NCI-H1694 (cell line): ENCODE measurements at regions not wholly inside any gene's neighbourhood (a gene's known extent, or its start where the extent isn't known, plus 50 kb on each side); places are given as distances from the start of the nearest gene placed in this dataset.
"Not testable (repeated sequence)": the region's sequence is repeated elsewhere in the genome, so short reads cannot be mapped to it uniquely, and the experiment has no call there.

Source experiments
- DNase-seq: peaks from one replicate; lab custom pipeline; 2025; lab: John Stamatoyannopoulos, UW

DNA sequence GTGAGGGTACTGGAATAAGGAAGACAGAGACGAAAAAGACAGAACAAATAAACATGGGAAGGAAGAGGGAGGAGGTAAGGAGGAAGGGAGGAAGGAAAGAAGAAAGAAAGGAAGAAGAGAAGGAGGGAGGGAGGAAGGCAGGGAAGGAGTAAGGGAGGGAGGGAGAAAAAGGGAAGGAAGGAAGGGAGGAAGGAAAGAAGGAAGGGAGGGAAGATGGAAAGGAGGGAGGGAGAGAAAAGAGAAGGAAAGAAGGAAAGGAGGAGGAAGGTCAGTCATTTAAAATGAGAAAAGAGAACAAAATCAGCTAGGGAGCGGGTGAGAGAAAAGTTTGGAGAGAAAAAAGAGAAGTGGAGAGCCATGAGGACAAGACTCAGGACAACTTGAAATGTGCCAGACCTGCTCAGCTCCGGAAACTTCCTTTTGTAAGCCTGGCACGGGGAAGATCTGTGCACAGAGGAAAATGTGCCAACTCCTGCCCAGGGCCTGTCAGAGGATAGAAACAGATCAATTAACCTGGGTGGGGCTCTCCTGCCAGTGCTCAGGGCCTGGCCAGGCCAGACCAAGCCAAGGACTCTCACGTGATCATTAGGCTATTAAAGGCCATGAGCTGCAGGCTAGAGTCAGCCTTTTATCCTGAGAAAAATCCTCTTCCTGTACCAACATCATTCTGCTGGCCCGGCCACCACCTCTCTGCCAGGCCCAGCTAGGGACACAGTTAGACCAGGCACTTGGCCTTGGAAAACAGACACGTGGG, 50.1 kb upstream of the BCL6 start:
- DNase-seq: no peak

- DNase-seq: no peak
Observed at GRCh38 chr3:187798126-187798525, 52.9 kb upstream of the BCL6 start.

- no peak for DNase-seq
Observed at GRCh38 chr3:187798531-187799530, 53.6 kb upstream of the BCL6 start.

GRCh38 chr3:187799942-187800641, 54.8 kb upstream of the BCL6 start:
- DNase-seq: no peak

- DNase-seq: no peak
Observed at GRCh38 chr3:187801152-187801551, 55.9 kb upstream of the BCL6 start.

- DNase-seq: no peak
Observed at GRCh38 chr3:187802203-187802927, 57.1 kb upstream of the BCL6 start.

DNA sequence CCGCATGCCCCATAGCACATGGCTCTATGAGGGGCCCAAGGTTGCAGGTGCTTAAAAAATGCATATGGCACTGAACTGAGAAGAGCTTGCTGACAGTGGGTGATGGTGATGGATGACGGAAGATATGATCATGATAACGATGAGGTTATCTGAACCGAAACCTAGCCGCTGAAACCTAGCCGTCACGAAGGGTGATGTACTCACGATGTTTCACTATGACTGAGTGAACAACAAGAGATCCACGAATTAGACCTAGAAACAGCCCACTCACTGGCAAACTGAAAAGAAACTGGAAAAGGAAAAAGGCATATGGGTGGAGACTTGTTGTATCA, 57.6 kb upstream of the BCL6 start:
- DNase-seq: no peak

- no peak for DNase-seq
Observed at GRCh38 chr3:187804120-187804744, 59.0 kb upstream of the BCL6 start.

DNA sequence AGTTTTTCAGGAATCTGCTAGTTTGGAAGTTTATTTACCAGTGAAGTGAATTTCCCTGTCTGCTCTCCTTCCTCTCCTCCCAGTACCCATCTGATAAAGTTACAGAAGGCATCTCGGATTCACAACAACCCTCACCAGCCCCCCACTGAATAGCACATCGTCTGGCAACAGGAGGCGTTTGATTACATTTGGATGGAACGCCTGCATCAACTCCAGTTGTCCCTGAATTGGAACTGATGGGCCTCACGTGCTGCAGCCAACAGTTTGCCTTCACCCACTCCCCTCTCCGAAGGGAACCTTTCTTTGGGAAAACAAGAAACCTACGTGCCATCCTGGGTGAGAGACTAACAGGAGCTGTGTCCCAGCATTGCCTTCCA, 59.5 kb upstream of the BCL6 start:
- DNase-seq: no peak

DNA sequence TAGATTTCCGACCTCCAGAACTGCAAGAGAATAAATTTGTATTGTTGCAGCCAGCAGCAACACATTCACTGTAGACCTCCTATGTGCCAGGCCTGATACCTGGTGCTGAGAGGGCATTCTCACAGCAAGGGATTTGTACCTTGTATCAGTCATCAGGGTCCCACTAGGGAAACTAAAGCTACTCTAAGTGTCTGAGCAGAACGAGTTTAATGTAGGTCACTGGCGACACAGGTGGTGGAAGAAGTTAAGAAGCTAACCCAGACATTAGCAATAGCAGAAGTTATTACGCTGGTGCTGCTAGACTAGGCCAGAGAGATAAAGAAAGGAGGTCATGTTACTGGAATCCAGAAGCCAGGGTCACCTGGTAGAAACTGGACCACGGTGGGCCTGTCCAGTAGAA, 60.5 kb upstream of the BCL6 start:
- no peak for DNase-seq

GRCh38 chr3:187807086-187807862, 62.0 kb upstream of the BCL6 start:
- DNase-seq: no peak

DNA sequence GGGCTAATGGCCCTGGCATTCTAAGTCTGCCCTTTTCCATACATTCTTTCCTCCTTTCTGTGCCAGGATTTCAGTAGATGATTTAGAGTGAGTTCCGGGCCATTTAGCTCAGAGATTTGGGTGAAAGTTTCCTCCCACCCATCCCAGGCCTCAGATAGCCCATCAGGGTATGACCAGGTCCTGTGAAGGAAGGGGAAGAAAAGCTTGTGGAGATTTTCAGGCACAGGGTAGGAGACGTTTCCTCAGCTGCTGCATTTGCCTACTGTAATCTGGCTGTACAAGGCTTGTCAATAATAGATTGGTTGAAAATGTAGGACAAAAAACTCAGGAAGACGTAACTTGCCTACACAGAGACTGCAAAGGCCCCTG, 63.2 kb upstream of the BCL6 start:
- DNase-seq: no peak

DNA sequence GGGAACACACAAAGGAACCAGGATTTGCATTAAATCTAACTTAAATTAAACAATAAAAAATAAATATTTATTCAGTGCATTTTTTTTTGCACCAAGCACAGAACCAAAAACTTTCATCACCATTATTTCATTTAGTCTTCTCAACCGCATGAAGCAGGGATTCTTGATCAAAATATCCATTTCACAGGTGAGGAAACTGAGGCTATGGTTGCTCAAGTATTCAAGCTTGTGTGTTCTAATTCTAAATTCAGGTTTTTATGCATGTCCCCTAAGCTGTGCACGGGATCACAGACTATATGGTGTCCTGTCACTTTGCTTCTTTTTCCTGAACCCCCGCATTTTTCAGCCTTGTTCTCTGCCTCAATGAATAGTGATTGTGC, 64.3 kb upstream of the BCL6 start:
- no peak for DNase-seq

- DNase-seq: no peak
Observed at GRCh38 chr3:187810021-187810446, 64.8 kb upstream of the BCL6 start.

- DNase-seq: no peak
Observed at GRCh38 chr3:187811585-187812250, 66.5 kb upstream of the BCL6 start.

DNA sequence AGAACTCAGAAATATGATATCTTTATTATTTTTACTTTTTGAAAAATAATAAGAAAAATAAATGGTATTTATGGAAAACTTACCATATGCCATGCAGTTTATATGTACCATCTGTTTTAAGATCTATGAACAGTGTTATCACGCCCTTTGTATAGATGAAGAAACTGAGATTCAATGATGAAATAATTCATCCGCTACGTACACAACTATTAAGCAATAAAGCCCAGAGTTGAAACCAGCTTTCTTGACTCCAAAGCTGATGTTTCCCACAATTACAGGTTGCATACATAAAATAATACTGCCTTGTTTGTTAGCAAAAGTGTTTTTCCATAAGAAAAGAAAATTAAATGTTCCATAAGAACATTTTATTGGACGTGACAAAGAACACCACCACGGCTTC, 67.2 kb upstream of the BCL6 start:
- DNase-seq: no peak

DNA sequence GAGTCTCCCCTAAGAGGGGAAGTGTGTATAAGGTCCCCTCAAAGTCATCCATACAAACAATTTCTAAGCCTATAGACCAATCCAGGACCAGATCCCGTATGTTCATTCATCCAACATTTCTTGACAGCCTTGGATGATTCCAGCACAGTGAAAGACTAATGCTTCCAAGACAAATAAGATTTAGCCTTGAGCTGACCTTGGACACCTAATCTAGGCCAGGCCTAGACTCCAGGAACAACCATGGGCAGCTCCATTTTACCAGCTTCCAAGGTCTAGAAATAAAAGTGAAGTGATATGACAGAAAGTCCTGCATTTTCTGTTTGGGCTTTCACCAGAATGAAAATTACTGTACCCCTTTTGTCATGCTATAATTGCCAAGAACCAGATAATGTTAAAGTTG, 67.9 kb upstream of the BCL6 start:
- no peak for DNase-seq

- not testable (repeated sequence) for DNase-seq
Observed at GRCh38 chr3:187817766-187818165, 72.5 kb upstream of the BCL6 start.

DNA sequence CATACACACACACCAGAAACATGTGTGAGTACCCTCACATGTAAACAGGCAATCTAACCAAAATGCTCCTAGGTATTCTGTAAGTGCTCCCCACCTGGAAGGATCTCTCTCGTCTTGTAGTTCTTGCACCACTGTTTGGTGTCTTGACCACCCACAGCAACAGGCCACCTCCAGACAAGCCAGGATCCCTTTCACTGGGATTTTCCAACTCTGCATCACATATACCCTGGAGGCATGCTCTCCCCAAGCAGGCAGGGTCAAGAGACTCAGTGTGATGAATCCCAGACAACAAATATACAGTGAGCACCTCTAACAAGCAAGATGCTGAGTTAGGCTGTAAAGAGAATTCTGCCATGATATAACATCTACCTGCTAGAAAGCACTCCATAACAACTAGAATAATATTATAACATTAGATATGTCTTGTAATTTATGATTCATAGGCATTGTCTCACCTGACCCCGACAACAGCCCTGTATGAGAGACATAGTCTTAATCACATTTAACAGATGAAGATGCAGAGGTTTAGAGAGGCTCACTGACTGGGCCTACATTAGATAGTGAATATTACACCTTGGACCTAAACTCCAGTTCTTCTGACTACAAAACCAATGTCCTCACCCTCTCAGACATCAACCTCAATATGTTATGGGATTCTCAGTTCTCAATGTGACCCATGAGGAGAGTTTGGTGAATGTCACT, 76.5 kb upstream of the BCL6 start:
- DNase-seq: no peak

GRCh38 chr3:187822402-187822801, 77.1 kb upstream of the BCL6 start:
- no peak for DNase-seq
